H4 (cell line): ENCODE measurements at regions not wholly inside any gene's neighbourhood (a gene's known extent, or its start where the extent isn't known, plus 50 kb on each side); places are given as distances from the start of the nearest gene placed in this dataset.

Source experiments
- DNase-seq: peaks from one replicate; pipeline ENCODE4 v3.0.0-alpha.2; 2015; ENCODE audit warnings: low spot score

GRCh38 chr7:24475166-24475961 lies 97.9 kb upstream of the PALS2 start:
- DNase-seq: no peak

GRCh38 chr7:24476227-24476626 lies 97.0 kb upstream of the PALS2 start:
- no peak for DNase-seq

- peak; percentile 98 for DNase-seq
Measured at GRCh38 chr7:24477398-24478136, 95.7 kb upstream of the PALS2 start.

GRCh38 chr7:24478137-24478655 lies 95.1 kb upstream of the PALS2 start:
- no peak for DNase-seq

GRCh38 chr7:24480501-24480900 lies 92.8 kb upstream of the PALS2 start:
- DNase-seq: no peak

- no peak for DNase-seq
Measured at GRCh38 chr7:24483804-24484203, 89.4 kb upstream of the PALS2 start.

GRCh38 chr7:24492576-24492975 lies 80.7 kb upstream of the PALS2 start:
- DNase-seq: no peak

GRCh38 chr7:24494832-24495231 lies 78.4 kb upstream of the PALS2 start:
- no peak for DNase-seq

GRCh38 chr7:24496036-24496435 lies 77.2 kb upstream of the PALS2 start:
- no peak for DNase-seq

- no peak for DNase-seq
Measured at GRCh38 chr7:24498439-24498838, 74.8 kb upstream of the PALS2 start.

GRCh38 chr7:24499871-24500270 lies 73.4 kb upstream of the PALS2 start:
- DNase-seq: no peak

GRCh38 chr7:24500599-24500998 lies 72.7 kb upstream of the PALS2 start:
- no peak for DNase-seq

GRCh38 chr7:24501009-24501408 lies 72.2 kb upstream of the PALS2 start:
- DNase-seq: no peak

GRCh38 chr7:24501443-24502134 lies 71.7 kb upstream of the PALS2 start:
- DNase-seq: no peak

GRCh38 chr7:24502135-24502488 lies 71.1 kb upstream of the PALS2 start:
- DNase-seq: no peak

GRCh38 chr7:24503506-24503905 lies 69.7 kb upstream of the PALS2 start:
- DNase-seq: no peak

GRCh38 chr7:24504040-24504439 lies 69.2 kb upstream of the PALS2 start:
- DNase-seq: no peak

GRCh38 chr7:24504836-24505235 lies 68.4 kb upstream of the PALS2 start:
- DNase-seq: no peak

GRCh38 chr7:24505968-24506367 lies 67.3 kb upstream of the PALS2 start:
- DNase-seq: no peak

- no peak for DNase-seq
Measured at GRCh38 chr7:24508316-24508715, 64.9 kb upstream of the PALS2 start.

GRCh38 chr7:24510759-24511158 lies 62.5 kb upstream of the PALS2 start:
- no peak for DNase-seq

GRCh38 chr7:24517166-24517565 lies 56.1 kb upstream of the PALS2 start:
- DNase-seq: no peak
